GM21447 (cell line): ENCODE measurements at regions not wholly inside any gene's neighbourhood (a gene's known extent, or its start where the extent isn't known, plus 50 kb on each side); places are given as distances from the start of the nearest gene placed in this dataset.
"Not testable (repeated sequence)": the region's sequence is repeated elsewhere in the genome, so short reads cannot be mapped to it uniquely, and the experiment has no call there.

Experiments
- ATAC-seq: cut with Tn5 transposase; IDR thresholded peaks from one replicate; pipeline ENCODE4 v1.9.1; 2021; ENCODE audit not compliant: unreplicated experiment

GRCh38 chr17:77796176-77796860 is 162.2 kb upstream of the TNRC6C start:
- ATAC-seq, result no peak

- no peak for ATAC-seq
Observed at GRCh38 chr17:77798031-77798430, 160.5 kb upstream of the TNRC6C start.

GRCh38 chr17:77798481-77798880 is 160.0 kb upstream of the TNRC6C start:
- no peak for ATAC-seq

GRCh38 chr17:77800816-77801215 is 157.7 kb upstream of the TNRC6C start:
- no peak for ATAC-seq

DNA sequence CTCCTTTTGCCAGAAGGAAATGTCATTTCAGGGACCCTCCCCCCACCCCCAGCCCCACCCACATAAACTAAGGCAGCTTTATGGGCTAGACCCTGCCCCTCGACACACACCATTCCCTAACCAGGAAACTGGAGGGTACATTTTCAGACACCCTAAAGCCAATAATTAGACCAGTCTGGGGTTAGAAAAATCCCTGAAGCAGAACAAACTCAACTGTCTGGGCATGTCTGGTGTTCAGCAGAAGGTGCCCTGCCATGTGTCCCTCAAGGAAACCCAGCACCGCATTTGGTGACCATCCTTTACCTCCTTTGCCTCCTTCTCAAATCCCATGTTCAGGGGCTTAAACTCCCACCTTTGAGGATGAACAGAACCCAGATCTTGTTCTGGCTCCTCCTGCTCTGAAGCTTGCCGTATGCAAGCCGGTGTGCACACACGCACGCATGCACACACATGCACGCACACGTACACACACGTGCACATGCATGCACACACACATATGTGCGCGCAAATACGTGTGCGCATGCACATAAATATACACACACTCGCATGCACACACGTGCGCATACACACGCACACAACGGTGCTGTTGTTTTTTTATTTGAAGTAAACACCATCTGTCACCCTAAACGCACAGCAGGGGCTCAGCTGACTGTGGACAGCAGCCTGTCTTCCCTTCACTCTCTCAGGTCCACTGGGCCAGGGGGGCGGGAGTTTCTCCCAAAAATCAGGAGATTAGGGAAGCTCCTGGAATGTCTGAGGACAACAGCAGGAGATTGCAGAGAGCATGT is 156.8 kb upstream of the TNRC6C start:
- ATAC-seq, result no peak

- ATAC-seq, result no peak
Observed at GRCh38 chr17:77802333-77802615, 156.2 kb upstream of the TNRC6C start.

DNA sequence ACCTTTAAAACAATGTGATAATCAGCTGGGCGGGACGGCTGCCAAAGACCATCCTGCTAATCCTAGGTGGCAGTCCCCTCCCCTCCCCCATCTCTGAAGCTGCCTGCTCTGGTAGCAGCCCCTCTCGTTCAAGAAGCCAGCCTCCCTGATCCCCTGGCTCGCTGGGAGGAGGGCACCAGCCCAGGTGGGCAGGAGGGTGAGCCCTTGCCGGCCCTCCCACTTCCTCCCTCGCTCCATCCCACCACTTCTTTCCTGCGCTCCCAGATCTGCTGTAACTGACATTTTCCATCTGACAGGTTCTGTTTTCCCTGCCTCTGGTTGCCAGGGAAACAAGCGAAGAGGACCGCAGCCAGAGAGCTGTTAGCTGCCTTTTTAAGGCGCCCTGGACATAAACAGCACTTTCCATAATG is 155.7 kb upstream of the TNRC6C start:
- ATAC-seq, result no peak

GRCh38 chr17:77803726-77804125 is 154.8 kb upstream of the TNRC6C start:
- ATAC-seq, result no peak

GRCh38 chr17:77804796-77805426 is 153.6 kb upstream of the TNRC6C start:
- ATAC-seq, result no peak

DNA sequence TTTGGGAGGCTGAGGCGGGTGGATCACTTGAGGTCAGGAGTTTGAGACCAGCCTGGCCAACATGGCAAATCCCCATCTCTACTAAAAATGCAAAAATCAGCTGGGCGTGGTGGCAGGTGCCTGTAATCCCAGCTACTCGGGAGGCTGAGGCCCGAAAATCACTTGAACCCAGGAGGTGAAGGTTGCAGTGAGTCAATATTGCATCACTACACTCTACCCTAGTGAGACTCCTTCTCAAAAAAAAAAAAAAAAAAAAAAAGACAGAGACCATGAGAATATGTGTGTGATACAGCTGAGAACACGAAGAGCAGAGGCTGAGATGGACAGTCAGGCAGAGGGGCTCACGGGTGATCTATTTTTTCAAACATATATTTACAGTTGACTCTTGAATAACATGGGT is 152.5 kb upstream of the TNRC6C start:
- not testable (repeated sequence) for ATAC-seq

DNA sequence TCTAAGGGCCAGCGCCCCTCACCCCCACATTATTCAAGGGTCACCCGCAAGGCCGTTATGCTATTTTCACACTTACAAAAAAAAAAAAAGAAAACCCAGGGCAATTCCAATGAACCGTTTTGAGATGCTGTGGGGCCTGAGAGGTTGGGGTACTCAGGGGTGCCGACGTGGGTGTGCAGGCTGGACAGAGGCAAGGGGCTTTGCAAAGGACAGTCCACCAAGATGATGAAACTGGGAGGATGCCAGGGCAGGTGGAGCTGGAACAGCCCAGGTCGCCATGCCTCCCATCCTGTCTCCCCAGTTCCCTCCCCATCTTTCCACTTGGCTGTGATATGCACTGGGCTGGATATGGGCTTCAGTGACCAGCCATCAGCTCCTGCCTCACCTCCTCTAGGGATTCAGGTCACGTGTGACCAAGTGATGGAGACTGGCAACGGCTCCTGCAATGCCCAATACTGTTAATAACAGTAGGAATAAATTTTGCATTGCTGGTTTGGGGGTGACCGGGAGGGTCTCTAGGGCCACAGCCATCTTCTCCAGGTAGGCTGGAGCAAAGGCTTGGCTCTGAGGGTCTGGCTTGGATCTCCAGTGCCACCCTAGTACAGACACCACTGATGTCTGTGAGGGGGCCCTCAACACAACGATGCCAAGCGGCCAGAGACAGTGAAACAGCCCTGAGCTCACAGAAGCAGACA is 151.3 kb upstream of the TNRC6C start:
- ATAC-seq, result no peak

GRCh38 chr17:77807746-77808441 is 150.6 kb upstream of the TNRC6C start:
- no peak for ATAC-seq

- no peak for ATAC-seq
Observed at GRCh38 chr17:77808686-77809425, 149.6 kb upstream of the TNRC6C start.

GRCh38 chr17:77809814-77810213 is 148.7 kb upstream of the TNRC6C start:
- no peak for ATAC-seq

GRCh38 chr17:77810536-77810935 is 148.0 kb upstream of the TNRC6C start:
- no peak for ATAC-seq

DNA sequence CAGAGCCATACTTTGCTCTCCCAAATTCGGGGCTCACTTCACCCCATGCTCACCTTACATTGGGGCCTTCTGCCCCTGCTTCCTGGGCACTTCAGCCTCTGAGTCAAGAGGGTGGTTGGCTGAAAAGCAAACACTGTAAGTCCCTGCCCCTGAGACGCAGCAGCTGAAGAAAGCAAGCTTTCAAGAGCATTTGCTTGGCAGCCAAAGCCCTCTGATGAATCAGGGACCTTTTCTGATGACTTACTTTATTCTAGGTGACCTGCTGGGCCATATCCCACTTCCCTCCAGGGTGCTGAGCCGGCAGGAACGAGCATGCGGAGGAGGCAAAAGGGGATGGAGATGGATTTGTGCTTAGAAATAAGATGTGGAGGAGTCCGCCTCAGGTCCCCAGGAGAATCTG is 147.0 kb upstream of the TNRC6C start:
- no peak for ATAC-seq

GRCh38 chr17:77814091-77814772 is 144.3 kb upstream of the TNRC6C start:
- ATAC-seq, result no peak

DNA sequence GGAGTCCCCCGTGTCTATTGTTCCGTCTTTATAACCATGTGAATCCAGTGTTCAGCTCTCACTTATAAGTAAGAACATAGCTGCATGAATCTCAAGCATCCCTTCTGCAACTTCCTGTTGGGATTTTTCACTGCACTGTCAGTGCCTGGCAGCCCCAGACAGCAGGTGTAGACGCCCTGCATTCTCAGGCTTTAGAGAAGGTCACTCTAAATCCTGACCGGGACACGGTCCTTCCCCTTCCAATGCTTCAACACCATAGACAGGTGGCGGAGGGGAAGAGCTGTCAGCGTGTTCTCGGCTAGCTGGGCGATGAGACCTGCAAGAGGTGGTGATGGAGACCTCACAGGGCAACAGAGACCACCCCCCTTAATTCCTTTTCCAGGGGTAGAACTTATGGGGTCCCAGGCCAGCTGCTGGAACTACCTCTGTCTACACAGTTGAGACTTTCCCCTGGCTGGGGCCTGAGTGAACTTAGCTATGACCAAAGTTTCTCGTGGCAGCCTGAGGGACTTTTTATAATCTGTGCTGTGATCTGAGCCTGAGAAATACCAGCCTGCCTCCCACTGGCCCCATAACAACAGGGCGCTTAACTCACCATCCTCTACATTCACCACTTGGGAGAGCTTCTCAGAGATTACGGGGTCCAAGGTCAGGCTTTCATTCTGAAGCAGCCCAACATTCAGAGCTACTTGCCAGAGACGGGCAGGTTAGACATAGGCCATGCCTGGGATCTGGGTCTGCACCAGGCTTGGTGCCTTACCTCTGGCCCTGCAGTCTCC is 143.2 kb upstream of the TNRC6C start:
- ATAC-seq, result no peak

- ATAC-seq, result no peak
Observed at GRCh38 chr17:77817953-77818352, 140.6 kb upstream of the TNRC6C start.
